Natural killer cell (primary cell): ENCODE measurements at regions not wholly inside any gene's neighbourhood (a gene's known extent, or its start where the extent isn't known, plus 50 kb on each side); places are given as distances from the start of the nearest gene placed in this dataset.

ENCODE experiments used
- ATAC-seq, 3 donors: fragments of 150-1000 bp in 2 of 3; fragments of 200-7000 bp in 1 of 3; cut with Tn5 transposase; 1 replicate in 1 of 3; 2 replicates in 2 of 3; pipeline ENCODE4 v1.10.0; 2021; ENCODE audit warnings: mild to moderate bottlenecking in 2 of 3, moderate library complexity in 2 of 3
- DNase-seq, 2 donors: peaks; one replicate each; pipeline versions ENCODE4 v3.0.0 to v3.0.0-alpha.2; 2013 to 2021; ENCODE audit warnings: mixed read lengths in 1 of 2
- H3K27ac ChIP-seq: one replicate; pipeline ENCODE4 v1.5.1; 2013; ENCODE audit warnings: mild to moderate bottlenecking, low read length
- H3K27me3 ChIP-seq: one replicate; pipeline ENCODE4 v1.6.1; 2013; ENCODE audit warnings: low read length; ENCODE audit not compliant: control insufficient read depth, insufficient read depth
- H3K36me3 ChIP-seq: one replicate; pipeline ENCODE4 v1.6.1; 2013; ENCODE audit warnings: low read length; ENCODE audit not compliant: control insufficient read depth, insufficient read depth
- H3K4me1 ChIP-seq: one replicate; pipeline ENCODE4 v1.6.1; 2013; ENCODE audit warnings: low read length; ENCODE audit not compliant: control insufficient read depth, insufficient read depth
- H3K4me3 ChIP-seq: one replicate; pipeline ENCODE4 v1.5.1; 2013; ENCODE audit warnings: low read length
- H3K9me3 ChIP-seq: one replicate; pipeline ENCODE4 v1.6.1; 2013; ENCODE audit warnings: low read length; ENCODE audit not compliant: control insufficient read depth, insufficient read depth
- H3K27ac Mint-ChIP-seq, 2 donors: one replicate each; pipeline ENCODE4 v1.8.0; 2022; ENCODE audit warnings: mild to moderate bottlenecking in 2 of 2, mixed read lengths in 2 of 2, moderate library complexity in 1 of 2
- H3K27me3 Mint-ChIP-seq, 2 donors: one replicate each; pipeline ENCODE4 v1.8.0; 2022; ENCODE audit warnings: low read depth in 2 of 2, mixed read lengths in 2 of 2
- H3K36me3 Mint-ChIP-seq: one replicate; pipeline ENCODE4 v1.8.0; 2022; ENCODE audit warnings: mixed read lengths
- H3K4me1 Mint-ChIP-seq, 2 donors: one replicate each; pipeline ENCODE4 v1.8.0; 2022; ENCODE audit warnings: mixed read lengths in 2 of 2
- H3K4me3 Mint-ChIP-seq: one replicate; pipeline ENCODE4 v1.8.0; 2022; ENCODE audit warnings: mild to moderate bottlenecking, moderate library complexity, mixed read lengths
- H3K9me3 Mint-ChIP-seq, 2 donors: one replicate each; pipeline ENCODE4 v1.8.0; 2022; ENCODE audit warnings: mixed read lengths in 2 of 2
- WGBS: methylation state at CpG from one replicate; pipeline ENCODE4 v1.1.7; 2013; ENCODE audit warnings: missing lambda C conversion rate; ENCODE audit not compliant: insufficient coverage; 5-methylcytosine and 5-hydroxymethylcytosine counted together
- intact Hi-C: fragments of 100-400 bp; cut with micrococcal nuclease; formaldehyde crosslinking; loops from one replicate; pipeline ENCODE4 v1.14.2; 2022
- TF ChIP-seq, protein P1 (sequence below): fragments of 200-600 bp; IDR thresholded peaks from one replicate; pipeline ENCODE4 v1.8.0; 2022; ENCODE audit warnings: antibody characterized with exemption

DNA sequence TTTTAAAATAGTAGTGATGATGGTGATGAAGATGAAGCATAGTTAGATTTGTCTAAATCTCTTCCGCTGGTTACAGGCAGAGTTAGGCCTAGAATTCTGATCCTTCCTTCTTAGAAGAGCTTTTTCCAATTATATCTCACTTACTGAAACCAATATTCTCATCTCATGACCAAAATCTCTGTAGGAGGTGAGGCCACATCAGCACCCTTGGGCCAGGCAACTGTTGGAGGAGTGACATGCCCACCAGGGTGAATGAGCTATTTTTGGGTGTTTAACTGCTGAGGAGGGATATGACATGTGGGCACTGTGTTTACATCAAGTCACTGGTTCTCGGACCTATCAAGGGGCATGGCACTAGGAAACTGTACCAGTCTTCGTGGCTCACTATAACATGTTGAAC is 102.2 kb upstream of the SLC24A3 start:
- intact Hi-C loops, result no loop called here
- no peak overlapping the region for H3K4me3 ChIP-seq
- Mint-ChIP-seq H3K4me1 (peaks cover 20 to 33% of the 10 kb centered on the region in 2 donors), H3K9me3 (no peaks in the 10 kb centered on the region), H3K36me3 (no peaks in the 10 kb centered on the region), H3K27me3 (no peaks in the 10 kb centered on the region), H3K27ac (peak overlapping the region in 1 of 2 donors; percentile 44), H3K4me3 (no peak overlapping the region)
- H3K36me3 ChIP-seq, result no peaks in the 10 kb centered on the region
- 77% methylated on average over 2 of the region's 3 CpGs for WGBS
- TF ChIP-seq, protein P1, sequence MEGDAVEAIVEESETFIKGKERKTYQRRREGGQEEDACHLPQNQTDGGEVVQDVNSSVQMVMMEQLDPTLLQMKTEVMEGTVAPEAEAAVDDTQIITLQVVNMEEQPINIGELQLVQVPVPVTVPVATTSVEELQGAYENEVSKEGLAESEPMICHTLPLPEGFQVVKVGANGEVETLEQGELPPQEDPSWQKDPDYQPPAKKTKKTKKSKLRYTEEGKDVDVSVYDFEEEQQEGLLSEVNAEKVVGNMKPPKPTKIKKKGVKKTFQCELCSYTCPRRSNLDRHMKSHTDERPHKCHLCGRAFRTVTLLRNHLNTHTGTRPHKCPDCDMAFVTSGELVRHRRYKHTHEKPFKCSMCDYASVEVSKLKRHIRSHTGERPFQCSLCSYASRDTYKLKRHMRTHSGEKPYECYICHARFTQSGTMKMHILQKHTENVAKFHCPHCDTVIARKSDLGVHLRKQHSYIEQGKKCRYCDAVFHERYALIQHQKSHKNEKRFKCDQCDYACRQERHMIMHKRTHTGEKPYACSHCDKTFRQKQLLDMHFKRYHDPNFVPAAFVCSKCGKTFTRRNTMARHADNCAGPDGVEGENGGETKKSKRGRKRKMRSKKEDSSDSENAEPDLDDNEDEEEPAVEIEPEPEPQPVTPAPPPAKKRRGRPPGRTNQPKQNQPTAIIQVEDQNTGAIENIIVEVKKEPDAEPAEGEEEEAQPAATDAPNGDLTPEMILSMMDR, result no peak
- H3K27ac ChIP-seq, result no peak overlapping the region
- H3K27me3 ChIP-seq, result no peaks in the 10 kb centered on the region
- no peaks in the 10 kb centered on the region for H3K9me3 ChIP-seq
- no peak for ATAC-seq
- H3K4me1 ChIP-seq, result no peaks in the 10 kb centered on the region
- no peak for DNase-seq

DNA sequence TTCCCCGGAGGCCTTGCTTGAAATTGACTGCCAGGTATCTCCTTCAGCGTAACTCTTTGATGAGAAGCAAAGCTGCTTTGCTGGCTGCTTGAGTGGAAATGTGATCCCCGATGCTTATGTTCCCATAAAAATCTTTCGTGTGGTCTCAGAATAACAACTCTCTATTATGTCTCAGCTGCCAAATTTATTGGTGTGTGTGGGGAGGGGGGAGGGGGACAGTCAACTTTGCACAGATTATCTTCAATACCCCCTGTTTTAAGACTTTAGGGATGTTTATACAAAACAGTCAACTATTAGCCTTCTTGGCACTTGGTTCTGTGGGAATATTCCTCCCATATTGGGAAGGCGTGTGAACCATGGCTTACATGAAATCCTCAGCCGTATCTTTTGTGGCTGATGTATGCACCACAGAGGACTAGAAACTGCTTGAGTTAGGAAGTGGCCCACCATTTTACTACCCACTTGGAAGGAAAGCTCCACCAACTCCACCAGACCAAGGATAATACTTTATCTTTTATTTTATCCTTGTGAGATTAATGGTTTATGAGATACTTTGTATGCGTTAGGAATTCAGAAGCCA is 101.5 kb upstream of the SLC24A3 start:
- no peaks in the 10 kb centered on the region for H3K36me3 ChIP-seq
- Mint-ChIP-seq H3K9me3 (no peaks in the 10 kb centered on the region), H3K36me3 (no peaks in the 10 kb centered on the region), H3K27ac (no peak overlapping the region), H3K4me3 (no peak overlapping the region), H3K27me3 (no peaks in the 10 kb centered on the region), H3K4me1 (peaks cover 27 to 40% of the 10 kb centered on the region in 2 donors)
- no peak for ATAC-seq
- TF ChIP-seq, protein P1, result no peak
- H3K27me3 ChIP-seq, result no peaks in the 10 kb centered on the region
- H3K4me3 ChIP-seq, result no peak overlapping the region
- intact Hi-C loops, result no loop called here
- 87% methylated on average over 4 of the region's 7 CpGs for WGBS
- H3K27ac ChIP-seq, result no peak overlapping the region
- DNase-seq, result no peak
- H3K4me1 ChIP-seq, result no peaks in the 10 kb centered on the region
- no peaks in the 10 kb centered on the region for H3K9me3 ChIP-seq

DNA sequence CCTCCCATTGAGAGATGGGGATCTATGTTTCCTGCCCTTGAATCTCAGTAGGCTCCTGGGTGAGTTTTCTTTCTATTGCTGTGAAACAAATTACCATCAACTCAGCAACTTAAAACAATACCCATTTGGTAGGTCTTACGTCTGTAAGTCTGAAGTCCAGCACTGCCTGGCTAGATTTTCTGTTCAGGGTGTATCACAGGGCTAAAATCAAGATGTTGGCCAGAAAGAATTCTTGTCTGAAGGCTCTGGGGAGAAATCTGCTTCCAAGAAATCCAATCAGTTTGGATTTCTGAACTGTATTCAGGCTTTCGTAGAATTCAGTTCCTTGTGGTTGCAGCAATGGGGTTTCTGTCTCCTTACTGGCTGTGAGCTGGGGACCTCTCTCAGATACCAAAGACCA is 99.6 kb upstream of the SLC24A3 start:
- Mint-ChIP-seq H3K27me3 (no peaks in the 10 kb centered on the region), H3K4me3 (no peak overlapping the region), H3K4me1 (peaks cover 28 to 41% of the 10 kb centered on the region in 2 donors), H3K9me3 (peaks cover 2% of the 10 kb centered on the region in 2 donors), H3K36me3 (no peaks in the 10 kb centered on the region), H3K27ac (peak overlapping the region in 1 of 2 donors; percentile 85)
- no peaks in the 10 kb centered on the region for H3K9me3 ChIP-seq
- WGBS, result 75% methylated on average over 2 of the region's 2 CpGs
- DNase-seq (no peak), ATAC-seq (no peak)
- intact Hi-C loops, result no loop called here
- no peak overlapping the region for H3K27ac ChIP-seq
- TF ChIP-seq, protein P1, result no peak
- H3K4me3 ChIP-seq, result no peak overlapping the region
- H3K27me3 ChIP-seq, result no peaks in the 10 kb centered on the region
- H3K36me3 ChIP-seq, result no peaks in the 10 kb centered on the region
- H3K4me1 ChIP-seq, result no peaks in the 10 kb centered on the region

DNA sequence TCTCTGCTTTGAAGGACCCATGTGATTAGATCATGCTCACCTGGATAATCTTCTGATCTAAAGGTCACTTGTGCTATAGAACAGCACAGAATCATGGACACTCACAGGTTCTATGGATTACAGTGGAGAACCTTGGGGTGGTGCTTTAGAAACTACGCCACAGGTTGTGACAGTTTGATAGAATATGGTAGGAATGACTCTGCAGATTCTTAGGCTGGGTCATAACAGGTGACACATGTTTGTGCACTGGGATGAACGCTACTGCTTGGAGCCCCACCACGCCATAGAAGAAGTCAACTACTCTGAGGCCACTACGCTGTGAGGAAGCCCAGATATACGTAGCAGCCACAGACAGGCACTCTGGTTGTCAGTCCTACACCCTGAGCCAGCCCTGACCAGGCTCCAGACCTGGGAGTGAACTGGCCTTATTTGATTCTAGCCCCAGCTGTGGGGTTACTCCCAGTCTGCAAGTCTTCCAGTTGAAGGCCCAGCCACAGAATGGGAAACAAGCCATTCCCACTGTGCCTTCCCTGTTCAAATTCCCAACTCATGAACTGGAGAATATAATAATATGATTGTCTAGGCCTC is 99.0 kb upstream of the SLC24A3 start:
- no peaks in the 10 kb centered on the region for H3K36me3 Mint-ChIP-seq
- H3K27me3 Mint-ChIP-seq, result no peaks in the 10 kb centered on the region
- no peaks in the 10 kb centered on the region for H3K4me1 ChIP-seq
- intact Hi-C loops, result no loop called here
- no peak overlapping the region for H3K4me3 ChIP-seq
- TF ChIP-seq, protein P1, result no peak
- no peak overlapping the region for H3K4me3 Mint-ChIP-seq
- DNase-seq, result no peak
- peaks cover 2% of the 10 kb centered on the region in 2 donors for H3K9me3 Mint-ChIP-seq
- no peaks in the 10 kb centered on the region for H3K36me3 ChIP-seq
- H3K27ac ChIP-seq, result no peak overlapping the region
- peaks cover 28 to 41% of the 10 kb centered on the region in 2 donors for H3K4me1 Mint-ChIP-seq
- H3K27ac Mint-ChIP-seq, result peak overlapping the region; percentile 80 to 85
- no peak for ATAC-seq
- no peaks in the 10 kb centered on the region for H3K9me3 ChIP-seq
- WGBS, result 58% methylated on average over 5 of the region's 5 CpGs
- H3K27me3 ChIP-seq, result no peaks in the 10 kb centered on the region
